Ovary (tissue), 3 donors: ENCODE measurements at regions not wholly inside any gene's neighbourhood (a gene's known extent, or its start where the extent isn't known, plus 50 kb on each side); places are given as distances from the start of the nearest gene placed in this dataset.

ENCODE experiments used
- EP300 ChIP-seq: sonication (generic); formaldehyde crosslinking; IDR thresholded peaks from one replicate; pipeline ENCODE4 v1.6.1; 2017; ENCODE audit warnings: antibody characterized with exemption
- POLR2A ChIP-seq: fragments of 450-650 bp; IDR thresholded peaks from one replicate; pipeline ENCODE4 v1.6.1; 2017; ENCODE audit warnings: antibody characterized with exemption, mild to moderate bottlenecking, moderate library complexity
- TF ChIP-seq, protein P1 (sequence below), 3 donors: fragments of 450-650 bp in 2 of 3; fragments of 200-600 bp in 1 of 3; IDR thresholded peaks; one replicate each; pipeline versions ENCODE4 v1.5.1 to v1.8.0; 2016 to 2022; ENCODE audit warnings: antibody characterized with exemption in 3 of 3, mild to moderate bottlenecking in 1 of 3
- donor health status: DM: no; HTN: no; CAD: no.

DNA sequence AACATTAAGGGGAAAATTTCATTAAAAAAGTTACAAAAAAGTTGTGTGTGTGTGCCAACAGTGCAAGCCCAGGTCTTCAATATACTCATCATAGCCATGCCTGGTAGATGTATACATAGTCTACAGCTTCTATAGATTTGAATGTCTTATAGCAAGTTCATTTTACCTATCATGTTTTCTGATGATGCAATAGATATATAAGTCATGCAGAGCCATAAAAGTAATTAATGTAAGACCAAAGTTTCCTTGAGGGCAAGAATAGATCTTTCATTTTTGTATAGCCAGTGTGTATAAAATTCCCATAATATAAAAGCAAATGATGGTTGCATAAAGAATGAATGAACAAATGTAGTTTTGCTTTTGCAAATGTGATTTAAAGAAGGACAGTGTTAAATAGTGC, 1138.4 kb downstream of the TBL1XR1 start:
- TF ChIP-seq, protein P1, sequence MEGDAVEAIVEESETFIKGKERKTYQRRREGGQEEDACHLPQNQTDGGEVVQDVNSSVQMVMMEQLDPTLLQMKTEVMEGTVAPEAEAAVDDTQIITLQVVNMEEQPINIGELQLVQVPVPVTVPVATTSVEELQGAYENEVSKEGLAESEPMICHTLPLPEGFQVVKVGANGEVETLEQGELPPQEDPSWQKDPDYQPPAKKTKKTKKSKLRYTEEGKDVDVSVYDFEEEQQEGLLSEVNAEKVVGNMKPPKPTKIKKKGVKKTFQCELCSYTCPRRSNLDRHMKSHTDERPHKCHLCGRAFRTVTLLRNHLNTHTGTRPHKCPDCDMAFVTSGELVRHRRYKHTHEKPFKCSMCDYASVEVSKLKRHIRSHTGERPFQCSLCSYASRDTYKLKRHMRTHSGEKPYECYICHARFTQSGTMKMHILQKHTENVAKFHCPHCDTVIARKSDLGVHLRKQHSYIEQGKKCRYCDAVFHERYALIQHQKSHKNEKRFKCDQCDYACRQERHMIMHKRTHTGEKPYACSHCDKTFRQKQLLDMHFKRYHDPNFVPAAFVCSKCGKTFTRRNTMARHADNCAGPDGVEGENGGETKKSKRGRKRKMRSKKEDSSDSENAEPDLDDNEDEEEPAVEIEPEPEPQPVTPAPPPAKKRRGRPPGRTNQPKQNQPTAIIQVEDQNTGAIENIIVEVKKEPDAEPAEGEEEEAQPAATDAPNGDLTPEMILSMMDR (IDR thresholded peaks at IDR 0.05), result no peak
- TF ChIP-seq POLR2A (no peak), EP300 (no peak)
